ENCODE measurements at regions not wholly inside any gene's neighbourhood (a gene's known extent, or its start where the extent isn't known, plus 50 kb on each side); places are given as distances from the start of the nearest gene placed in this dataset.

DNA sequence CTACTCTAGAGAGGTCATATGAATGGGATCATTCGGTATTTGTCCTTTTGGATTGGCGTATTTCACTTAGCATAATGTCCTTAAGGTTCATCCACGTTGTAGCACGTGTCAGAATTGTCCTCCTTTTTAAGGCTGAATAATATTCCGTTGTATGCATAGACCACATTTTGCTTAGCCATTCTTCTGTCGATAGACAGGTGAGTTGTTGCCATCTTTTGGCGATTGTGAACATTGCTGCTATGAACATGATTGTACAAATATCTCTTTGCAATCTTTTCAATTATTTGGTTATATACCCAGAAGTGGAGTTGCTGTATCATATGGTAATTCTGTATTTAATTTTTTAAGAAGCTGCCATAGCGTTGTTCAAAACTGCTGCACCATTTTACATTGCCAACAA, 52.4 kb upstream of the GOLGA8J start:
- Histone ChIP-seq H3K9me2 (ENCODE audit: insufficient read depth, low read length) (no peaks in the 10 kb centered on the region), H3K27ac (ENCODE audit: low read depth, low read length, poor library complexity, severe bottlenecking) (no peak overlapping the region), H3K4me1 (ENCODE audit: insufficient read depth, low read length, poor library complexity, severe bottlenecking) (no peaks in the 10 kb centered on the region), H4K20me1 (ENCODE audit: insufficient read depth, low read length) (no peaks in the 10 kb centered on the region), H3K4me3 (ENCODE audit: low read depth, low read length, poor library complexity, severe bottlenecking) (no peak overlapping the region), H3K9me3 (ENCODE audit: low read length) (no peaks in the 10 kb centered on the region), H3K79me2 (ENCODE audit: insufficient read depth, low read depth, low read length) (no peaks in the 10 kb centered on the region), H3K4me2 (ENCODE audit: low read length) (no peak overlapping the region), H3K36me3 (ENCODE audit: insufficient read depth, low read length) (no peaks in the 10 kb centered on the region), H2AFZ (ENCODE audit: low read length) (no peak overlapping the region)
- no TSS peak for BruUV-seq (replicated peaks)
- TF ChIP-seq EZH2phosphoT487 (IDR thresholded peaks at IDR 0.05; ENCODE audit: borderline replicate concordance, low read depth, low read length): no peak
- TF ChIP-seq, protein P1, sequence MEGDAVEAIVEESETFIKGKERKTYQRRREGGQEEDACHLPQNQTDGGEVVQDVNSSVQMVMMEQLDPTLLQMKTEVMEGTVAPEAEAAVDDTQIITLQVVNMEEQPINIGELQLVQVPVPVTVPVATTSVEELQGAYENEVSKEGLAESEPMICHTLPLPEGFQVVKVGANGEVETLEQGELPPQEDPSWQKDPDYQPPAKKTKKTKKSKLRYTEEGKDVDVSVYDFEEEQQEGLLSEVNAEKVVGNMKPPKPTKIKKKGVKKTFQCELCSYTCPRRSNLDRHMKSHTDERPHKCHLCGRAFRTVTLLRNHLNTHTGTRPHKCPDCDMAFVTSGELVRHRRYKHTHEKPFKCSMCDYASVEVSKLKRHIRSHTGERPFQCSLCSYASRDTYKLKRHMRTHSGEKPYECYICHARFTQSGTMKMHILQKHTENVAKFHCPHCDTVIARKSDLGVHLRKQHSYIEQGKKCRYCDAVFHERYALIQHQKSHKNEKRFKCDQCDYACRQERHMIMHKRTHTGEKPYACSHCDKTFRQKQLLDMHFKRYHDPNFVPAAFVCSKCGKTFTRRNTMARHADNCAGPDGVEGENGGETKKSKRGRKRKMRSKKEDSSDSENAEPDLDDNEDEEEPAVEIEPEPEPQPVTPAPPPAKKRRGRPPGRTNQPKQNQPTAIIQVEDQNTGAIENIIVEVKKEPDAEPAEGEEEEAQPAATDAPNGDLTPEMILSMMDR (conservative IDR thresholded peaks at IDR 0.05; ENCODE audit: low read length): 0 out of 2 replicates have a peak, but pooled peaks have one; percentile 21
- no peak for DNase-seq (ENCODE audit: low spot score)
- CTCF ChIA-PET (ENCODE audit: unreplicated experiment): no interaction called here
- intact Hi-C loops (cut with micrococcal nuclease; ENCODE audit: unreplicated experiment): no loop called here
- POLR2A ChIA-PET: no interaction called here

DNA sequence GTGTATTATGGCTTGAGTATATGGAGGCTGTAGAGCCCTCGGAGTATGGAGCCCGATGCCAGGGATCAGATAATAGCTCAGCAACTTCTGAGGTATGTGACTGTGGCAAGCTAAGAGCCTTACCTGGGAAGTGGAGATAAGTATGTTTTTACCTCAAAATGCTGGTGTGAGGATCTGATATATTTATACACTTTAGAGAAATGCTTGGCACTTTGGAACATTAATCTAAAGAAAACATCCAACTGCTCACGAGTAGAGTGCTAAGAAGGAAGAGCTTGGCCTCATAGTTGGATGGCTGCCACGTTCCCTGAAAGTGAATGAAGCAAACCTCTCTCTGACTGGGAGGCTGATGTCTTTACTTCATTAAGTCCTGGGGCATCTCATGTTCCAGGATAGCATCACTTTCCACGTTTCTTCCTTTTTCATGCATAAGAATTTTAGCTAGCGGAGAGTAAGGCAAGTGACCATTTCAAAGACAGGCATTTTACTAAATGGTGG, 58.9 kb upstream of the GOLGA8J start:
- no peaks in the 10 kb centered on the region for H3K9me2 ChIP-seq (ENCODE audit: insufficient read depth, low read length)
- no peak overlapping the region for H2AFZ ChIP-seq (ENCODE audit: low read length)
- ChIA-PET CTCF (ENCODE audit: unreplicated experiment) (no interaction called here), POLR2A (no interaction called here)
- intact Hi-C loops (cut with micrococcal nuclease; ENCODE audit: unreplicated experiment): no loop called here
- no TSS peak for BruUV-seq (replicated peaks)
- H3K9me3 ChIP-seq (ENCODE audit: low read length): no peaks in the 10 kb centered on the region
- H3K4me3 ChIP-seq (ENCODE audit: low read depth, low read length, poor library complexity, severe bottlenecking): no peak overlapping the region
- H4K20me1 ChIP-seq (ENCODE audit: insufficient read depth, low read length): no peaks in the 10 kb centered on the region
- no peaks in the 10 kb centered on the region for H3K36me3 ChIP-seq (ENCODE audit: insufficient read depth, low read length)
- no peaks in the 10 kb centered on the region for H3K4me1 ChIP-seq (ENCODE audit: insufficient read depth, low read length, poor library complexity, severe bottlenecking)
- H3K79me2 ChIP-seq (ENCODE audit: insufficient read depth, low read depth, low read length): no peaks in the 10 kb centered on the region
- no peak for DNase-seq (ENCODE audit: low spot score)
- no peak overlapping the region for H3K4me2 ChIP-seq (ENCODE audit: low read length)
- H3K27ac ChIP-seq (ENCODE audit: low read depth, low read length, poor library complexity, severe bottlenecking): no peak overlapping the region
- TF ChIP-seq, protein P1 (conservative IDR thresholded peaks at IDR 0.05; ENCODE audit: low read length): no peak
- no peak for TF ChIP-seq EZH2phosphoT487 (IDR thresholded peaks at IDR 0.05; ENCODE audit: borderline replicate concordance, low read depth, low read length)

DNA sequence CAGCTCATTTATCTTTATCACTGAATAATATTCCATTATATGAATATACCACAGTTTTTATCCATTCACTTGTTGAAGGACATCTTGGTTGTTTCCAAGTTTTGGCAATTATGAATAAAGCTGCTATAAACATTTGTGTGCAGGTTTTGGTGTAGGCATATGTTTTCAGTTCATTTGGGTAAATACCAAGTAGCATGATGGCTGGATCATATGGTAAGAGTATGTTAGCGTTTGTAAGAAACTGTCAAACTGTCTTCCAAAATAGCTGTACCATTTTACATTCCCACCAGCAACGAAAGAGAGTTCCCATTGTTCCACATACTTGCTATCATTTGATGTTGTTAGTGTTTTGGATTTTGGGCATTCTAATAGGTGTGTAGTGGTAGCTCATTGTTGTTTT, 72.0 kb upstream of the GOLGA8J start:
- no peaks in the 10 kb centered on the region for H3K9me3 ChIP-seq (ENCODE audit: low read length)
- POLR2A ChIA-PET: interaction anchor here (0.8 kb wide), 1 partner anchor 20 kb away, joined by 3 read pairs; no protein-coding TSS in a partner anchor
- H3K9me2 ChIP-seq (ENCODE audit: insufficient read depth, low read length): no peaks in the 10 kb centered on the region
- no peaks in the 10 kb centered on the region for H3K36me3 ChIP-seq (ENCODE audit: insufficient read depth, low read length)
- H3K27ac ChIP-seq (ENCODE audit: low read depth, low read length, poor library complexity, severe bottlenecking): no peak overlapping the region
- no peak for DNase-seq (ENCODE audit: low spot score)
- no peak for TF ChIP-seq EZH2phosphoT487 (IDR thresholded peaks at IDR 0.05; ENCODE audit: borderline replicate concordance, low read depth, low read length)
- TF ChIP-seq, protein P1 (conservative IDR thresholded peaks at IDR 0.05; ENCODE audit: low read length): no peak
- CTCF ChIA-PET (ENCODE audit: unreplicated experiment): no interaction called here
- no peaks in the 10 kb centered on the region for H3K4me1 ChIP-seq (ENCODE audit: insufficient read depth, low read length, poor library complexity, severe bottlenecking)
- no TSS peak for BruUV-seq (replicated peaks)
- intact Hi-C loops (cut with micrococcal nuclease; ENCODE audit: unreplicated experiment): no loop called here
- H3K4me3 ChIP-seq (ENCODE audit: low read depth, low read length, poor library complexity, severe bottlenecking): no peak overlapping the region
- H3K79me2 ChIP-seq (ENCODE audit: insufficient read depth, low read depth, low read length): no peaks in the 10 kb centered on the region
- no peak overlapping the region for H3K4me2 ChIP-seq (ENCODE audit: low read length)
- H4K20me1 ChIP-seq (ENCODE audit: insufficient read depth, low read length): no peaks in the 10 kb centered on the region
- no peak overlapping the region for H2AFZ ChIP-seq (ENCODE audit: low read length)
